Left lung (tissue), 4 donors: ENCODE measurements at regions not wholly inside any gene's neighbourhood (a gene's known extent, or its start where the extent isn't known, plus 50 kb on each side); places are given as distances from the start of the nearest gene placed in this dataset.

Experiments used
- ATAC-seq: fragments of 200-7000 bp; cut with Tn5 transposase; one replicate; pipeline ENCODE4 v1.9.1; 2020; ENCODE audit warnings: moderate library complexity
- DNase-seq, 4 donors: peaks; one replicate each; pipeline ENCODE4 v3.0.0-alpha.2; 2013 to 2020
- H3K27ac ChIP-seq, 2 donors: fragments of 200-600 bp; sonication (generic) in 1 of 2; one replicate each; pipeline versions ENCODE4 v1.5.0 to v1.8.0; 2020 to 2021
- H3K27me3 ChIP-seq, 2 donors: fragments of 200-600 bp; sonication (generic) in 1 of 2; one replicate each; pipeline versions ENCODE4 v1.5.0 to v1.8.0; 2020 to 2021
- H3K36me3 ChIP-seq, 2 donors: fragments of 200-600 bp; sonication (generic) in 1 of 2; one replicate each; pipeline versions ENCODE4 v1.5.0 to v1.8.0; 2020 to 2021
- H3K4me1 ChIP-seq, 2 donors: fragments of 200-600 bp; one replicate each; pipeline ENCODE4 v1.8.0; 2021
- H3K4me3 ChIP-seq, 2 donors: fragments of 200-600 bp; sonication (generic) in 1 of 2; one replicate each; pipeline versions ENCODE4 v1.5.0 to v1.8.0; 2020 to 2021; ENCODE audit warnings: mild to moderate bottlenecking in 1 of 2
- H3K9me3 ChIP-seq, 2 donors: fragments of 200-600 bp; sonication (generic) in 1 of 2; one replicate each; pipeline versions ENCODE4 v1.5.0 to v1.8.0; 2020 to 2021
- intact Hi-C, 2 donors: fragments of 100-400 bp; cut with DNase I; formaldehyde crosslinking; loops; one replicate each; pipeline versions ENCODE4 v1.11.2 to v1.14.2; 2022
- TF ChIP-seq, protein P1 (sequence below), 2 donors: fragments of 200-600 bp; sonication (generic) in 1 of 2; IDR thresholded peaks; one replicate each; pipeline versions ENCODE4 v1.5.0 to v1.8.0; 2021; ENCODE audit warnings: antibody characterized with exemption in 2 of 2
- donor health status: DM: no; HTN: yes; CAD: no.
- donor health status: DM: no; HTN: no; CAD: no.

DNA sequence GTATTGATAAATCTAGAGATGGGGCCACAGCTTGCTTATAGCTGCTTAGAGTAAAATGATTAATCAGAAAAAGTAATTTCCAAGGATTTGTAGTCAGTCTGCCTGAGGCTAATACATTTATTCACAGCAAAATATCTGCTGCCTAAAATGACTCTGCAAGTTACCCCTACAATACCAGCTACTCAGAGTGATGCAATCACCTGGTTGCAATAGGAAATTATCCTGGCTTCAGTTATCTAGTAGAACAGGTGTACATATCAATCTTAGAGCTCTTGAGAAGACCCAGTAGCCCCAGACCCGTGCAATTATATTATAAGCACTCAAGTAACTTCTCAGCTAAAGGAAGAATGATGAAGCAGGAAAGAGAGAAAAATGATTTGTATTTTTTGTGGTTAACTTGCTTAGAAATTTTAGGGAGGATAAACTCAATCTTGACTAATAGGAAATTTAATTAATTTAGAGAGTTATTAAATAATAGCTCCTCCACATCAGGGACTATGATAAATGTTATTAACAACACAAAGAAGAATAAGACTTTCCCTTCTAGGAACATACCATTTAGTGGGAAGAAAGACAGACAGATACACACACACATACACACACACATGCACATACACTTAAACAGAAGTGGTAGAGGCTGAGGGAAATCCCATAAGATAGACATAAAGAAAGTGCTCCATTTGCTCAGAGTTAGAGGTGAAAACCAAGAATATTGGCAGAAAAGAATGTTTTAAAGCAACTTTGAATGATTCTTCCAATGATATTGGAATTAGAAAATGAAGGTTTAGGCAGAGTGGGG lies 140.4 kb upstream of the PRSS1 start:
- ATAC-seq (no peak), DNase-seq (no peak)
- intact Hi-C loops: no loop called here
- Histone ChIP-seq H3K36me3 (no peaks in the 10 kb centered on the region), H3K27ac (no peak overlapping the region), H3K4me1 (no peaks in the 10 kb centered on the region), H3K9me3 (no peaks in the 10 kb centered on the region), H3K27me3 (no peaks in the 10 kb centered on the region), H3K4me3 (no peak overlapping the region)
- TF ChIP-seq, protein P1, sequence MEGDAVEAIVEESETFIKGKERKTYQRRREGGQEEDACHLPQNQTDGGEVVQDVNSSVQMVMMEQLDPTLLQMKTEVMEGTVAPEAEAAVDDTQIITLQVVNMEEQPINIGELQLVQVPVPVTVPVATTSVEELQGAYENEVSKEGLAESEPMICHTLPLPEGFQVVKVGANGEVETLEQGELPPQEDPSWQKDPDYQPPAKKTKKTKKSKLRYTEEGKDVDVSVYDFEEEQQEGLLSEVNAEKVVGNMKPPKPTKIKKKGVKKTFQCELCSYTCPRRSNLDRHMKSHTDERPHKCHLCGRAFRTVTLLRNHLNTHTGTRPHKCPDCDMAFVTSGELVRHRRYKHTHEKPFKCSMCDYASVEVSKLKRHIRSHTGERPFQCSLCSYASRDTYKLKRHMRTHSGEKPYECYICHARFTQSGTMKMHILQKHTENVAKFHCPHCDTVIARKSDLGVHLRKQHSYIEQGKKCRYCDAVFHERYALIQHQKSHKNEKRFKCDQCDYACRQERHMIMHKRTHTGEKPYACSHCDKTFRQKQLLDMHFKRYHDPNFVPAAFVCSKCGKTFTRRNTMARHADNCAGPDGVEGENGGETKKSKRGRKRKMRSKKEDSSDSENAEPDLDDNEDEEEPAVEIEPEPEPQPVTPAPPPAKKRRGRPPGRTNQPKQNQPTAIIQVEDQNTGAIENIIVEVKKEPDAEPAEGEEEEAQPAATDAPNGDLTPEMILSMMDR (IDR thresholded peaks at IDR 0.05): no peak

DNA sequence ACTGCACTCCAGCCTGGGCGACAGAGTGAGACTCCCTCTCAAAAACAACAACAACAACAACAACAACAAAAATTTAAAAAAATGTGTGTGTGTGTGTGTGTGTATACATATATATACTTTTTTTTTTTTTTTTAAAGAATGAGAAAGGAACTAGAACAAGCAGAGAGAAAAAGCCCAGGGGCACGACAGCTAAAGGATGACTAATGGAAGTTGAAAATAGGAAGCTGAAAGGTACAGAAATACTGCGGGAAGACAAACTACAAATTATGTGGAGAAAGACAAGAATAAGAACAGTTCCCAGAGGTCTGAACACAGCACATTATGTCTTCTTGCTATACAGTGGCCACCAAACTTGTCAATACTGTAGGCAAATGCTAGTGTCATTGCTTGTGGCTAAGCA lies 141.9 kb upstream of the PRSS1 start:
- H3K9me3 ChIP-seq: no peaks in the 10 kb centered on the region
- intact Hi-C loops: no loop called here
- TF ChIP-seq, protein P1 (IDR thresholded peaks at IDR 0.05): no peak
- no peak for DNase-seq
- H3K4me1 ChIP-seq: no peaks in the 10 kb centered on the region
- no peak for ATAC-seq
- no peak overlapping the region for H3K27ac ChIP-seq
- H3K36me3 ChIP-seq: no peaks in the 10 kb centered on the region
- H3K4me3 ChIP-seq: no peak overlapping the region
- no peaks in the 10 kb centered on the region for H3K27me3 ChIP-seq

DNA sequence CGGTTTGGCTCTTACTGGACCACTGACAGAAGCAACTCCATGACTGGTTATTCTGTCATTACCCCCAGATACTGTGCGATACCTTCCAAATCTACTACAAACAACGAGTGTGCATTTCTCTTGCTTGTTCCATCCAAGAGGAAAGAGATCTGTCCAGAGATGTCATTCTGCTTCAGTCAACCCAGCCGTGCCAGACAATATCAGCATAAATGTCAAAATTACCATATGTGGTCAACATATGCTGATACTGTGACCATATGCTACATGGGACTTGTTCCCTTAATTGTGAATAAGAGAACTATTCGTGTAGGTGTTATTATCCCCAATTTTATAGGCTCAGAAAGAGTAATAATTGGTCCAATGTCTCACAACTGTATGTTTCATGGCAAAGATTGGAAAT lies 143.2 kb upstream of the PRSS1 start:
- no peaks in the 10 kb centered on the region for H3K27me3 ChIP-seq
- no peak overlapping the region for H3K27ac ChIP-seq
- no peaks in the 10 kb centered on the region for H3K4me1 ChIP-seq
- no peak overlapping the region for H3K4me3 ChIP-seq
- no peak for DNase-seq
- H3K9me3 ChIP-seq: no peaks in the 10 kb centered on the region
- no peaks in the 10 kb centered on the region for H3K36me3 ChIP-seq
- no peak for ATAC-seq
- TF ChIP-seq, protein P1 (IDR thresholded peaks at IDR 0.05): no peak
- intact Hi-C loops: no loop called here

DNA sequence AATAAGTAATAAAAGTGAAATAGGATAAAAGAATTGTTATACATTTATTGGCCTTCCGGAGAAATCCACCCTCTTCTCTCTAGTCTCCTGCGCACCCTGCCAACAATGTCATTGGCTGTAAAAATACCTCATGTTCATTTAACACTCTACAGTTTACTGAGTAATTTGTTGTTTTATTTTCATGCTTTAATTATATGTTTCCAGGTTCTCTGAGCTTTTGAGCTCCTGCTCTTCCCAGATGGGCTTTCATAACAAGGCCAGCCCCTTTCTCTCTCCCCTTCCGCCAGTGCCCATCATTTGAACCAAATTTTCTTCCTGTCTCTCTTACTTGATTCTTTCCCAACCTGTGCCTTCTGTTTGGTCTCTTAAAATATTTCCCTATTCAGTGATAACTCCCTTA lies 144.6 kb upstream of the PRSS1 start:
- H3K27ac ChIP-seq: no peak overlapping the region
- no peaks in the 10 kb centered on the region for H3K4me1 ChIP-seq
- no peak for DNase-seq
- no peaks in the 10 kb centered on the region for H3K9me3 ChIP-seq
- ATAC-seq: no peak
- TF ChIP-seq, protein P1 (IDR thresholded peaks at IDR 0.05): no peak
- peaks cover 0 to under 1% of the 10 kb centered on the region in 2 donors for H3K27me3 ChIP-seq
- intact Hi-C loops: no loop called here
- no peak overlapping the region for H3K4me3 ChIP-seq
- no peaks in the 10 kb centered on the region for H3K36me3 ChIP-seq

DNA sequence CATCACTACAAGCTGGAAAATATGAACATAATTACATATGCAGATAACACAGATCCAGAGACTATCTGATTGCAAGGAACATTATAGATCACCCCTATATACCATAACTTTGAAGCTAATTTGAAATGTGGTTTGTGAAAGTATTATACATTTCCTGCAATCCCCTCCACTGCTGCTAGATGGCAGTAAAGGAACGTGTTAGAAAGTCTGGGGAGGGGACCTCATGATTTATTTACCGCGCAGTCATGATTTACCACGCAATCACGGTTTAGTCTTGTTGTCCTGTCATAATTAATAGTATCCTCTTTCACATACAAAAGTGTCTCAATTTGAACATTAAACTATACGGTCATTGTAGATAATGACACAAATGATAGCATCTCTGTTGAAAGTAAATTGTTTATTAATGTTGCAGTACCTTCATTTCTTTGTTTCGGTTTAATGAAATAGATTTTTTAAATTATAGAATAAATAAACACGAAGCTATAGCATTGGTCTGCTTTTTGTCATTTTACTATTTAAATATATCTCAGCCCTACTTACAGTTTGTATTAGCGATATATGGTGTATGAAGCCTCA lies 145.3 kb upstream of the PRSS1 start:
- intact Hi-C loops: no loop called here
- TF ChIP-seq, protein P1 (IDR thresholded peaks at IDR 0.05): peak; percentile 58 to 59
- no peaks in the 10 kb centered on the region for H3K9me3 ChIP-seq
- peaks cover 0 to 7% of the 10 kb centered on the region in 2 donors for H3K27me3 ChIP-seq
- ATAC-seq: peak; percentile 50
- H3K4me3 ChIP-seq: no peak overlapping the region
- H3K4me1 ChIP-seq: no peaks in the 10 kb centered on the region
- H3K36me3 ChIP-seq: no peaks in the 10 kb centered on the region
- DNase-seq: peak in 2 of 4 donors; percentile 11 to 30
- H3K27ac ChIP-seq: no peak overlapping the region
